Left ventricle myocardium superior (tissue), 1 donor: ENCODE measurements at regions not wholly inside any gene's neighbourhood (a gene's known extent, or its start where the extent isn't known, plus 50 kb on each side); places are given as distances from the start of the nearest gene placed in this dataset.

Experiments
- ATAC-seq: fragments of 200-7000 bp; cut with Tn5 transposase; one replicate; pipeline ENCODE4 v1.9.1; 2020; ENCODE audit warnings: mild to moderate bottlenecking, moderate library complexity
- DNase-seq: peaks from one replicate; pipeline ENCODE4 v3.0.0-alpha.2; 2020
- intact Hi-C: fragments of 100-400 bp; cut with micrococcal nuclease; formaldehyde crosslinking; loops from one replicate; pipeline ENCODE4 v1.11.0; 2022
- donor health status: DM: no; HTN: yes; CAD: no; lungs with severe emphysema.

DNA sequence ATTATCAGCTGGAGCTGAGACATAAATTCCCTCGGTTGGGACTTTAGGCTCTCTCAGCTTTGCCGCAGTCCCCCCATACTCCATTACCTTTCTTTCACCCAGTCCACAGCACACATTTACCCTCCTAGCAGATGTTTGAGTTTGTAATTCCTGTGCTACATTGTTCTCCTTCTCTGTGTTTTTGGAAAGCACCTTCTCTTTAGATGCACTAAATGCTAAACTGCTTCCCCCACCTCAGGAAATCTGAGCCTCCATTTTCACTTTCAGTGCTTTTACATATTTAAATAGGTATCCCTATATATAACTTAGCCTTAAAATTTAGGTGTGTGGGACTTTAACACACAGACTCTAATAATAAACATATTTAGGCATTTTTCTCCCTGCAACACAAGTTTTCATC lies 356.9 kb downstream of the NFIB start:
- no peak for DNase-seq
- ATAC-seq: no peak
- intact Hi-C loops: no loop called here

DNA sequence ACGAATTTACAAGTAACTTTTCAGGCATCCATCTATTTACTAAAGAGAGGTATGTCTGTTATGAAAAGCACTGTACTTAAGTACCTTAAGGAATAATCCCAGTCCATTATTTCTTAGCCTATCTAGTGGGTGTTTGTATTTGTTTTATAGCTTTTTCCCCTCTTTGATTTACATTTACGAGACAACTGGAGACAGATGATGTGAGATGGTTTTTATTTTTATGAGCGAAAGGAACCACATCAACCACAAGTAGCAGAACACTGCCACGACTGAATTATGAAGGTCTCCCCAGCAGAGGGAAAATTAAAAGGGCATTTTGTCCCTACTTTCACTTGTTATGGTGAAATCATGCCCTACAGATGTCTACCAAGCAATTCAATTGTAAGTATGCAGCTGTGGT lies 357.8 kb downstream of the NFIB start:
- intact Hi-C loops: no loop called here
- DNase-seq (no peak), ATAC-seq (no peak)

DNA sequence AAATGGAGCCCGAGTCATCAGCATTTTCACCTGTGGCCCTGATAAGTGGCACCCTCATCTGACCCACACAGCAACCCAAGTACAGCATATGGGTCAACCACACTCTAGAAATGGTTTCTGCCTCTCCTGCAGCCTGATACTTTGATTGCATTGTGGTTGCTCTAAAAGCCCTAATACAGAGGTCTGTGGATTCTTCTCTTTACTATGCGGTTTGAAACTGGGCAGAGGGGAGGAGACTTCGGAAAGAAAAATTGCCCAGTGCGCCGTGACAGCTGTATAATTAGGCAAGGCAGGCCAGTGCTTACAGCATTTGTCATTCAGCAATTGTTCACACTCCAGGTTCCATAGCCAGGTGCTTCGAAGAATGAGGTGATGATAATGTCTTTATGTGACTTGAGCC lies 361.0 kb downstream of the NFIB start:
- intact Hi-C loops: no loop called here
- DNase-seq: no peak
- no peak for ATAC-seq

- DNase-seq (no peak), ATAC-seq (peak; percentile 31)
- intact Hi-C loops: no loop called here
Observed at GRCh38 chr9:13948037-13948436, 365.9 kb downstream of the NFIB start.

DNA sequence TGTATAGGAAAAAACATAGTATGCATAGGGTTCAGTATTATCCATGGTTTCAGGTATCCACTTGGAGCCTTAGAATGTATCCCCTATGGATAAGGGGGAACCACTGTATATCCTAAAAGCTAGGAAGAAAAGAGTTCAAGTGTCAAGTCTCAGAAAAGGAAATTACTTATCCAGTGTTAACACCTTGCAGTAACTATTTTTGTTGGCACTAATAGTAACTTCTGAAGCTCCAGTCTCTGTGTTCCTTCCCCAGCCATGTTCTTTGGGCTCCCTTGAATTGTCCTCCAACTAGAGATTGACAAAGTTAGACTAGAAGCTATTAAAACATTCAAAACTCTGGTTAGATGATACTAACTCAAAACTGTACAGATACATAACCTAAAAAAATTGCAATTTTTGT lies 370.8 kb downstream of the NFIB start:
- DNase-seq: no peak
- intact Hi-C loops: no loop called here
- ATAC-seq: no peak

DNA sequence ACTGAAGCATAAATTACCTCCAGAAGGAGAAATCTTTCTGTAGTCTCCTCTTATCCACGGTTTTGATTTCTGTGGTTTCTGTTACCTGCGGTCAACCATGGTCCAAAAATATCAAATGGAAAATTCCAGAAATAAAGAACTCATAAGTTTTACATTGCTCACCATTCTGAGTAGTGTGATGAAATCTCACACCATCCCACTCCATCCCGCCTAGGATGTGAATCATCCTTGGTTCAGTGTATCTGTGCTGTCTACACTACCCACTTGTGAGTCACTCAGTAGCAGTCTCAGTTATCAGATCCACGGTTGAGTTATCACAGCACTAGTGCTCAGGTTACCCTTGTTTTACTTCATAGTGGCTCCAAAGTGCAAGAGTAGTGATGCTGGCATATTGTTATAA lies 371.2 kb downstream of the NFIB start:
- DNase-seq: no peak
- intact Hi-C loops: no loop called here
- peak; percentile 74 for ATAC-seq

- peak; percentile 32 for ATAC-seq
- intact Hi-C loops: no loop called here
- no peak for DNase-seq
Observed at GRCh38 chr9:13942201-13942600, 371.7 kb downstream of the NFIB start.

GRCh38 chr9:13941714-13942113 lies 372.2 kb downstream of the NFIB start:
- ATAC-seq (peak; percentile 9), DNase-seq (no peak)
- intact Hi-C loops: no loop called here

DNA sequence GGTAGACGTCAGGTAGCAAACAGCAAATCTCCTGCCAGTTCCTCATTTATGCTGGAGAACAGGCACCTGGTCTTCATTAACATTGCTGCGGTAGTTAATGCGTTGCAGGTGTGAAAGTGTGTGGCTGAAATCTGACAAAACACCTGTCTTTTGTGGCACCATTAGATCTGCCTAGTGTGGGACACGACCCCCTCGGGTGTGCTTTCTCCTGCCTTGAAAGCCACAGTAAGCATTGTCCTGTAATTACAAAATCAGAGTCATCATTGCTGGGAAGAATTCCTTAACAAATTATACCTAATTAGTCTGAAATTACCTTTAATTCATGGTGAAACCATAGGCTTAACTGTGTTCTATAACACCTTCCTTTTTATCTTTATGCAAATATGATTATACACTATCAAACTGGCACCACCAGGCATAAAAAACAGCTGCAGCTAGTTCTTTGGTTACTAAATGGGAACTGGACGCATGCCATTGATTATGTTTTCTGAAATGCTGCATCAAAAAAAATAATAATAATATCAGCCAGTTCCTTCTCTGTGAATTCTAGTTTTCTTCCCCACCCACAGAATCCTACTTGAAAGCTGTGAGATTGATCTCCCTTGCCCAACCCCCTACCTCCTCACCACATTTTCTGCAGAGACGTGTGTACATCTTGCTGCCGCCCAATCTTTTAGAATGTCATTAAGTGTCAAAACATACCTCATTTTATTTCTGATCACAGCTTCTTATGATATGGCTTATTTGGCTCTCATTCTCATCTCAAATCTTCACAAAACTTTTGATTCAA lies 374.0 kb downstream of the NFIB start:
- intact Hi-C loops: no loop called here
- DNase-seq: no peak
- no peak for ATAC-seq

DNA sequence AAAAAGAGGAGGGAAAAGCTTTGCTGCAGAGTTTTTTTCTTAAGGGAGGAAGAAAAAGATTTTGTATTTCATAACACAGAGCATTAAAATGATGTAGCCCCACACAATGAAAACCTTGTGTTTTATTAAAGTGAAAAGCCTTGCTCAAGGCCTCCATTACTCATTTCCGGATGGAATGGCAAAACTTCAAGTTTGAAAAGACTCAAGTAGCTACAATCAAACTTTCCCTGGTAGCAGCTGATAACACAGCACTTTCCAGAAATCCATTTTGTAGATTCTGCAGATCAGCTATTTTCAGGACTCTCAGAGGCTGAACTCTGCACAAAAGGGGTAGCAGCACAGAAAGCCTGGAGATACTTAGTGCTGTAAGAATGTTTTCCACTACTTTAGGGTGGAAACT lies 374.8 kb downstream of the NFIB start:
- DNase-seq (no peak), ATAC-seq (peak; percentile 77)
- intact Hi-C loops: no loop called here

DNA sequence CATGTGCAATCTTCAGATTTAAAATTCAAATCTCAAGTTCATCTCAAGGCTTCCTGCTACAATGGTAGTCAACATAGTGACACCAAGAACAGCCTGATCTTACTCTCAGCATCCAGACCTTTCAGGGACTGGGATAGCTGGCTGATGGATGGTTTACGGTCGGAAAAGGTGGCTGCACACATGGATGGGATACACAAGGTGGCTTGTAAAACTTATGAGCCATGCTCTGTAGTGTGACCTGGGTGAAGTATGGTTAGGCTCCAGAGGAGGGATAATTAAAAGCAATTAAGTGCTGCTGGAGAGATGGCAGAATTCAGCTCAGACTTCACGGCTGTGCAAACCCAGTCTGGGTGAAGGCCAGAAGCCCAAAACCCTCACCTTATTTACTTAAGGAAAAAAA lies 379.5 kb downstream of the NFIB start:
- DNase-seq (no peak), ATAC-seq (no peak)
- intact Hi-C loops: no loop called here

GRCh38 chr9:13933268-13933656 lies 380.7 kb downstream of the NFIB start:
- intact Hi-C loops: no loop called here
- DNase-seq: no peak
- ATAC-seq: peak; percentile 68

GRCh38 chr9:13932528-13933267 lies 381.2 kb downstream of the NFIB start:
- no peak for DNase-seq
- intact Hi-C loops: no loop called here
- ATAC-seq: peak; percentile 47

- DNase-seq (no peak), ATAC-seq (no peak)
- intact Hi-C loops: no loop called here
Observed at GRCh38 chr9:13929013-13929412, 384.9 kb downstream of the NFIB start.

DNA sequence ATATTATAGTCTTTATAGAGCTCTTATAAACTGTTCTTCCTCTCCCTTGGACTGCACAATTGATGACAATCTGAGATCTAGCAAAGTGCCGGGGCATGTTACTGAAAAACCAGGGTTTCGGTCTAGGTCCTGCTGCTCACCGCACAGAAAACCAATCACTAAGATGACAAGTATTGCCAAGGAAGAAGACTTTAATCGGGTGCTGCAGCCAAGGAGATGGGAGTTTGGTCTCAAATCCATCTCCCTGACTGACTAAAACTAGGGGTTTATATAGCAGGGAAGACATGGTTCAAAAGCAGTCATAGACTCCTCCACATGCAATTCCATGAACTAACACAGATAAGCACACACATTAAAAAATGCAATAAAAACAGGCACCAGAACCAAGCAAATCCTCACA lies 390.6 kb downstream of the NFIB start:
- DNase-seq: no peak
- intact Hi-C loops: no loop called here
- no peak for ATAC-seq

DNA sequence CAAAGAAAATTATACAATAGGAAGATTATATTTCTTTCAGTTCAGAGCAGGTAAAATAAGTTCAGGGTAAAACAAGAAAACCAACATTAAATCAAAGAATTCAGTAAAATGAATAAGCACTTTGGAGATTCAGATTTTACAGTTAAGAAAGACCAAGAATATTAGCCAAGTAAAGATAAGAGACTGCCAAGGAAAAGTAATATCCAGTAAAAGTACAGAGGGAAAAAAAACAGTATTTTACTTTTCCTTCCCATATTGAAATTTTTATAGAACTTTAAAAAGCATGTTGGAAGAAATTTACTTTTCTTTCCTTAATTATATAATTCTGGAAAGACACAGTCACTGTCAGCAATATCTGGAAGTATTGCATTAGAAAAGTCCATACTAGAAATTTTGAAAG lies 393.4 kb downstream of the NFIB start:
- no peak for DNase-seq
- intact Hi-C loops: no loop called here
- no peak for ATAC-seq

DNA sequence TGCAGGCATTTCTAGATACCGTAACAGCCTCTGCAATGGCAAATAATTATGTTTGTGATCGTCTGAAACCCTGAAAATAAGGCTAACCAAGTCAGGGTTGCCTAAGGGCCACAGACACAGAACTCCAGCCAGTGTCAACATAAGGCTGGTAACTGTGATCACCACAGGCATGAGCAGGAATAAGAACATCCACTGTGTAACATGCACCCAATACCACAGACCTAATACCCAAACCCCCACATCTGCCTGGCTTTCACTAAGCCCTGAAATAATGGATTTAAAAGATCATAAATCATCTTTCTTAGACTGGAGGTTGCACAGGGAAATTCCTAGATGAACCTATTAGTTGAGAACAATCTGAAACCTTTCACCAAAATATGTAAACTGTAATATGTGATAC lies 394.5 kb downstream of the NFIB start:
- no peak for DNase-seq
- ATAC-seq: no peak
- intact Hi-C loops: no loop called here

GRCh38 chr9:13917534-13917933 lies 396.4 kb downstream of the NFIB start:
- ATAC-seq: no peak
- no peak for DNase-seq
- intact Hi-C loops: no loop called here

- peak; percentile 79 for ATAC-seq
- intact Hi-C loops: no loop called here
- no peak for DNase-seq
Observed at GRCh38 chr9:13915591-13916301, 398.2 kb downstream of the NFIB start.

DNA sequence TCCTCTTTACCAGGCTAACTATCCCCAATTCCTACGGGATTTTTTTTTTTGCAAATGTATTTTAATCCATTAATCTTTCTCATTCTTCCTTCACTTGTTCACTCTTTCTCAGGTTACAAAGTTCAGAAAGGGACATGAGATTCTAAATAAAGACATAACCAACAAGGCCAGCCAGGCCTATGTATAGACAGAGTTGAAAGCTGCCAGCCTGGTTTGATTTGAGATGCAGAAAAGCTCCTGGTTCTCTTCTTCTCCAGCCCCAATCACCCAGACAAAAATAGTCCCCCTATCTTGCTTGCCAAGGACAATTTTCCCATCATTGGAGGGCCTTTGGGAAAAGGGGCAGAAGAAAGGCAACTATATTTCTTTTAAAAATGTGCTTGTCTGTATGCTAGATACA lies 398.8 kb downstream of the NFIB start:
- intact Hi-C loops: no loop called here
- ATAC-seq (peak; percentile 97), DNase-seq (no peak)
